WERI-Rb-1 (cell line): ENCODE measurements at regions not wholly inside any gene's neighbourhood (a gene's known extent, or its start where the extent isn't known, plus 50 kb on each side); places are given as distances from the start of the nearest gene placed in this dataset.
"Not testable (repeated sequence)": the region's sequence is repeated elsewhere in the genome, so short reads cannot be mapped to it uniquely, and the experiment has no call there.

Source experiments
- DNase-seq: peaks from one replicate; pipeline ENCODE4 v3.0.0-alpha.2; 2020
- H3K27ac ChIP-seq: fragments of 250-450 bp; sonication (Bioruptor Pico); 2 replicates; pipeline ENCODE4 v1.5.1; 2020; ENCODE audit warnings: mild to moderate bottlenecking, moderate library complexity
- H3K27me3 ChIP-seq: fragments of 250-450 bp; sonication (Bioruptor Pico); 2 replicates; pipeline ENCODE4 v1.5.1; 2021; ENCODE audit warnings: mild to moderate bottlenecking, low read depth, moderate library complexity; ENCODE audit not compliant: insufficient read depth, severe bottlenecking
- H3K36me3 ChIP-seq: fragments of 250-450 bp; sonication (Bioruptor Pico); 2 replicates; pipeline ENCODE4 v1.5.1; 2020; ENCODE audit warnings: mild to moderate bottlenecking, moderate library complexity
- H3K4me3 ChIP-seq: 2 replicates; pipeline ENCODE4 v1.5.1; 2011; ENCODE audit warnings: low read depth, mild to moderate bottlenecking, control low read depth, low read length
- H3K9me3 ChIP-seq: fragments of 250-450 bp; sonication (Bioruptor Pico); 2 replicates; pipeline ENCODE4 v1.5.1; 2021; ENCODE audit warnings: mild to moderate bottlenecking, moderate library complexity; ENCODE audit not compliant: severe bottlenecking
- TF ChIP-seq, protein P1 (sequence below): IDR thresholded peaks from 2 replicates; pipeline ENCODE4 v1.5.1; 2011; ENCODE audit warnings: low read depth, mild to moderate bottlenecking, control low read depth, inconsistent platforms, low read length

GRCh38 chr4:104351706-104352105 lies 143.0 kb downstream of the CXXC4 start:
- H3K4me3 ChIP-seq: no peak overlapping the region
- TF ChIP-seq, protein P1, sequence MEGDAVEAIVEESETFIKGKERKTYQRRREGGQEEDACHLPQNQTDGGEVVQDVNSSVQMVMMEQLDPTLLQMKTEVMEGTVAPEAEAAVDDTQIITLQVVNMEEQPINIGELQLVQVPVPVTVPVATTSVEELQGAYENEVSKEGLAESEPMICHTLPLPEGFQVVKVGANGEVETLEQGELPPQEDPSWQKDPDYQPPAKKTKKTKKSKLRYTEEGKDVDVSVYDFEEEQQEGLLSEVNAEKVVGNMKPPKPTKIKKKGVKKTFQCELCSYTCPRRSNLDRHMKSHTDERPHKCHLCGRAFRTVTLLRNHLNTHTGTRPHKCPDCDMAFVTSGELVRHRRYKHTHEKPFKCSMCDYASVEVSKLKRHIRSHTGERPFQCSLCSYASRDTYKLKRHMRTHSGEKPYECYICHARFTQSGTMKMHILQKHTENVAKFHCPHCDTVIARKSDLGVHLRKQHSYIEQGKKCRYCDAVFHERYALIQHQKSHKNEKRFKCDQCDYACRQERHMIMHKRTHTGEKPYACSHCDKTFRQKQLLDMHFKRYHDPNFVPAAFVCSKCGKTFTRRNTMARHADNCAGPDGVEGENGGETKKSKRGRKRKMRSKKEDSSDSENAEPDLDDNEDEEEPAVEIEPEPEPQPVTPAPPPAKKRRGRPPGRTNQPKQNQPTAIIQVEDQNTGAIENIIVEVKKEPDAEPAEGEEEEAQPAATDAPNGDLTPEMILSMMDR: no peak
- no peaks in the 10 kb centered on the region for H3K36me3 ChIP-seq
- no peaks in the 10 kb centered on the region for H3K27me3 ChIP-seq
- no peak overlapping the region for H3K27ac ChIP-seq
- peaks cover 8% of the 10 kb centered on the region for H3K9me3 ChIP-seq
- no peak for DNase-seq

DNA sequence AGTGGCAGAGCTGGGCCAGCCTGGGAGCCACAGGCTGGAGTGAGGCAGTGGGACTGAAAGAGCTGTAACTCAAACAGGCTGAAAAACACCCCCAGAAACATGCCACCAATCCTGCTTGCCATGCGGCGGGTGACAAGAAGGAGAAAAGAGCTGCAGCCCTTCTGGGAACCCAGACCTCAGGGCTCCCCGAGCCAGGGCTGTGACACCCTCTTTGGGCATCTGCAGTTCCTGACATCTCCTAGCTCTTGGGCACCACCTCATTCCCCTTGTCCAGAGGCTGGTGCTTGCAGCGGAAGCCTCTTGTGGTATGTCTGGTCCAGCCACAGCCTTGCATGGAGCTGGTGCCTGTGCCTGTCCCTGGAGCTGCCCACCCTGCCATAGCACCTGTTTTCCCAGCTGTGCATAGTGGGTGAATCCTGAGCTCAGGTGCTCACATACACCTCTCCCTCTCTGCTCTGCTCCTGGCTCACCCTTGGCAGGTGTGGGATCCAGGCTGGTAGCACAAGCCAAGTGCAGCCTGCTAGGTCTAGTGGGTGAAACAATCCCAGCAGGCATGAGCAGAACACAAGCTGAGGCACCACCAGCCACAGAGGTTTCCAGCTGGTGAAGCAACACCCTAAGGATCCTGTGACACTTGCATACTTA lies 149.0 kb downstream of the CXXC4 start:
- no peaks in the 10 kb centered on the region for H3K27me3 ChIP-seq
- H3K27ac ChIP-seq: no peak overlapping the region
- TF ChIP-seq, protein P1: no peak
- no peak for DNase-seq
- H3K36me3 ChIP-seq: no peaks in the 10 kb centered on the region
- no peak overlapping the region for H3K4me3 ChIP-seq
- H3K9me3 ChIP-seq: peaks cover 3% of the 10 kb centered on the region

DNA sequence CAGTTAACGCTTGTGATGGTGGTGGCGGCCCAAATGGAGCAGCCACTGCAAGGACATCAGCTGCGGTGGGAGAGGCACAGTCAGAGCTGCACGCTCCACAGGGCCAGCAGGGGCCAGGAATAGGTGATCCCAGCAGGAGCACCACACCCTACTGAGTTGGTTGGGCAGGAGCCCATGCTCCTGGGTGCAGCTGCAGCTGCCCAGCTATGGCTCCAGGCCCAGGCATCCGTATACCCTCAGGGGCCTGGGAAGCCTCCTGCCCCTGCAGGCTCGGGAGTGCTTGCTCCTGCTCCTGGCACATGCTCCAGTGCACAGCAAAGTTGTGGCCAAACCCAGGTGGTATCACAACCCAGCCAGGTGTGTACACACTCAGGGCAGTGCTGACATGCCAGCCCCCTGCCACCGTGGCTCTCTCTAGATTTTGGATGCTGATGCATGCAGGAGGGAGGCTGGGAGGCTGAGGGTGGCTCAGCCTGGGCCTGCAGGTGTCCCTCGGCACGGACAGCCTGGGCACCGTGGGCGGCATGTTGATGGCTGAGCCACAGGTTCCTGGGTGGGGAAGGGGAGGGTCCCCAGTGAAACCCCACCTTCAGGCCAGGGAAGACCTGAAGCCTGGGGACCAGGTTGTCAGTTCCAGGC lies 150.2 kb downstream of the CXXC4 start:
- Histone ChIP-seq H3K36me3 (no peaks in the 10 kb centered on the region), H3K27ac (no peak overlapping the region), H3K9me3 (peaks cover 3% of the 10 kb centered on the region), H3K27me3 (no peaks in the 10 kb centered on the region), H3K4me3 (no peak overlapping the region)
- TF ChIP-seq, protein P1: no peak
- no peak for DNase-seq

- TF ChIP-seq, protein P1: no peak
These were observed 160.3 kb downstream of the CXXC4 start for GRCh38 chr4:104334410-104334809.

DNA sequence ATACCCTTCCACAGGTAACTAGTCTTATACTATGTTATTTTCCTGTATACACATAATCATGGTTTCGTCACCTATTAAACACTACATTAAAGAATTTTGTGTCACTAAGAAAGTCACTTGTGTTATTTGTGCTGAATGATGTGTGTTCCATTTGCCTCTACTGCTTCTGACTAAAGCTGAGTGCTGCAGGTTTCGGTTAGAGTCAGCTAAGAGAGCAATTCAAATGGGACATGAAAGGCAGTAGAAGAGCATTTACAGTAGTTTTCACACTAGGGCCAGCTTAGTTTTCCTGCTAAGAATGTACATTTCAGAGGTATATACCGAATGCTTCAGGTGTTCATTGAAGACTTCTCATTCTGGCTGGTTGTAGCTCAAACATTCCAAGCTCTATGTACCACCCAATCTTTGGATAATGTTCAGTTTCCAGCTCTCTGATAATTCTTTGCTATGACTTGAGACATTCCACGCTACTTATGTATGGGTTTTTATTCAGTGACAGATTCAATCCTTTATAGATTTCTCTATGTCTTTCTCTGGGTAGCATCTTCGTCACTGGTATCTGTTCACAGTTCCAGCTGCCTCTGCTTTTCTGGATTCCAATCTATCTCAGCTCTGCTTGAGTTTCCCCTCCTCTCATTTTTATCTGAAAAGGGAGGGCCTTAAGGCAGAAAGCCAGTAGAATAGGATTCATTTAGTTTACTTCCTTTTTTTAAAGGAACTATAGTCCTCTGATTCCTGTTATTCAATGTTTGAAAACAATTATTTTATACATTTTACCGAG lies 164.4 kb downstream of the CXXC4 start:
- TF ChIP-seq, protein P1: no peak
- Histone ChIP-seq H3K27me3 (no peaks in the 10 kb centered on the region), H3K9me3 (no peaks in the 10 kb centered on the region)

More at GRCh38 chr4:104334410-104334809, 160.3 kb downstream of the CXXC4 start:
- Histone ChIP-seq H3K27ac (no peak overlapping the region), H3K36me3 (no peaks in the 10 kb centered on the region), H3K27me3 (no peaks in the 10 kb centered on the region), H3K4me3 (no peak overlapping the region), H3K9me3 (no peaks in the 10 kb centered on the region)
- no peak for DNase-seq

GRCh38 chr4:104326991-104327694 lies 167.6 kb downstream of the CXXC4 start:
- not testable (repeated sequence) for H3K4me3 ChIP-seq, H3K36me3 ChIP-seq, DNase-seq, H3K27me3 ChIP-seq, H3K9me3 ChIP-seq, H3K27ac ChIP-seq

More for the DNA sequence above, 164.4 kb downstream of the CXXC4 start:
- no peak for DNase-seq
- no peak overlapping the region for H3K4me3 ChIP-seq
- no peak overlapping the region for H3K27ac ChIP-seq
- no peaks in the 10 kb centered on the region for H3K36me3 ChIP-seq
